HG03196 (cell line): ENCODE measurements at regions not wholly inside any gene's neighbourhood (a gene's known extent, or its start where the extent isn't known, plus 50 kb on each side); places are given as distances from the start of the nearest gene placed in this dataset.
"Not testable (repeated sequence)": the region's sequence is repeated elsewhere in the genome, so short reads cannot be mapped to it uniquely, and the experiment has no call there.

Experiments used
- ATAC-seq: cut with Tn5 transposase; IDR thresholded peaks from one replicate; pipeline ENCODE4 v1.9.1; 2021; ENCODE audit not compliant: unreplicated experiment

DNA sequence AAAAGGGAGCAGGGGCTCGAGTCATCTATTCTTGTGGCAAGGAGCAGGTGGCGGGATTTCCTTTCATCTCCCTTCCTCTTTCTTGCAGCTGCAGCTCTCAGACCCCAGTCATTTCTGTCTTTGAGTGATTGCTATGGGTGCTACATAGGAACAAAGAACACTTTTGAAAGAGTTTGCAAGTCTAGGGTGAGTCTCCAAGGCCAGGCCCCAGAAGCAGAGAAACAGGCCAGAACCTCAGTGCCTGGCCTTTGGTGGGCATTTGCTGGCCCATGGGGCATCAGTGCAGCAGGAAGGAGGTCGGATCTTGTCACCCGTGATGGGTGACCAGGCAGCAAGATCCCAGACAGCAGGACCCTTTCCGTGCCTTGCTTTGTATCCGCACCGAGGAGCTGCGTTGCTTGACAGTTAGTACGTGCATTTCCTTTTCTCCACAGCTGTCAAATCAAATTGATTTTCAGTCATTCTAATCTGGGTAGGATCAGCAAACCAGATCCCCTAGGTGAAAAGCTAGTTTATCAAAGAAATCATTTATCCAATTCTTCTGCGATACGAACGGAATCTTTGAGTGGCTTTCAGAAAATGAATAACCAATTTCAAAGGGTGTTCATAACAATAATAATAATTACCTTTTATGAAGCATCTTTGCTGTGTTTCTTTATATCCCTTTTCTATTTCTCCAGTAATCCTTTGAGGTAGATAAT lies 244.6 kb upstream of the MAF start:
- peak; percentile 69 for ATAC-seq

DNA sequence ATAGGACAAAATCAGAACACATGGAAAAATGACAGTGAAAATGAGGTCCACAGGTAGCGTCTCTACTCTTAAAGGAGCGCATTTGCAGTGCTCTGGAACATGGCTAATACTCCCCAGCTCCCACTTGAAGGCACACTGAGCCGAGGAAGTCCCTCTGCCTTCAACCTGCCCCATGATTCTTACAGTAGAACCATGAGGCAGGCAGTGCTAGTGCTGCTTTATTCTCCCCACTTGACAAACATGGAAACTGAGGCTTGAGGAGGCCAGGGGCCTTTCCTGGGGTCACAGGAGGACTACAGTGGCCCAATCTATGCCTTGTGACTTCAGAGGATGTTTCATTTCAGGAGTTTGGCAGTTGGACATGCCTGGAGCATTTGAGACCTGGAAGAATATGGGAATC lies 244.1 kb upstream of the MAF start:
- ATAC-seq = no peak

- no peak for ATAC-seq
These were observed 243.1 kb upstream of the MAF start for GRCh38 chr16:79843631-79844043.

GRCh38 chr16:79843145-79843544 lies 242.6 kb upstream of the MAF start:
- ATAC-seq = no peak

- no peak for ATAC-seq
These were observed 241.7 kb upstream of the MAF start for GRCh38 chr16:79842197-79842596.

DNA sequence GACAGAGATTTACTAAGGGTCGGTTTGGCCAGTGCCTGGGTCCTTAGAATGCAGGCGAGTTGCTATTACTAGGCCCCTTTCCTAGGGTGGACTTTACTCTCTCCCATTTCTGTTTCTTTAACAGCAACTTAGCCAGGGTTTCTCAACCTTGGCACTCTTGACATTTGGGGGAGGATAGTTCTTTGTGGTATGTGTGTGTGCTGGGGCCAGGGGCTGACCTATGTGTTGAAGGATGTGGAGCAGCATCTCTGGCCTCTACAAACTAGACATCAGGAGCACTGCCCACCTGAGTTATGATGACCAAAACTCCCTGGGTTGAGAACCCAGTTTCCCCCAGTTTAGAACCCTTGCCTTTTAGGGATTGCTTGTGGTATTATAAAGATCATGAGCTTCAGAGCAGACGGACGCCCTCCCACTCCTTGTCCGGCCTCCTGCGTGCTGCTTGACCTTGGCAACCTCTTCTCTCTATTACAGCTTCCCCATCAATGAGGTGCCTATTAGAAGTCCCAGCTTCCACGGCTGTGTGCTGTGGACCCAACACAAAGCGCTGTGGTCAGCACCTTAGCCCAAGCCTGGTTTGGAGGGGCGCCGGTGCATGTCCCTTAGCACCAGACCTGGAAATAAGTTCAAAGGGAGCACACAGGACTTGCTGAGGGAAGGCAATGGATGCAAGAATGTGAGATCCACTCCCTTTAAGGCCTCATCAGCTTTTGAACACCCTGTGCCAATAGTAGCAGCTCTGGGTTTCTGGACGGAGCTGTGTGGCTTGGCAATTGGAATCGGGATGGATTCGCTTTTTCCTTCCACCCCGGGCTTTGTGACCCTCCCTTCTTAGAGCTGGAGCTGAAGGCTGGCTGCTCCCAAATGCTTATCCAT lies 239.2 kb upstream of the MAF start:
- no peak for ATAC-seq

GRCh38 chr16:79838496-79839259 lies 238.1 kb upstream of the MAF start:
- no peak for ATAC-seq

GRCh38 chr16:79836144-79836543 lies 235.6 kb upstream of the MAF start:
- ATAC-seq = no peak

GRCh38 chr16:79835194-79835593 lies 234.7 kb upstream of the MAF start:
- no peak for ATAC-seq

DNA sequence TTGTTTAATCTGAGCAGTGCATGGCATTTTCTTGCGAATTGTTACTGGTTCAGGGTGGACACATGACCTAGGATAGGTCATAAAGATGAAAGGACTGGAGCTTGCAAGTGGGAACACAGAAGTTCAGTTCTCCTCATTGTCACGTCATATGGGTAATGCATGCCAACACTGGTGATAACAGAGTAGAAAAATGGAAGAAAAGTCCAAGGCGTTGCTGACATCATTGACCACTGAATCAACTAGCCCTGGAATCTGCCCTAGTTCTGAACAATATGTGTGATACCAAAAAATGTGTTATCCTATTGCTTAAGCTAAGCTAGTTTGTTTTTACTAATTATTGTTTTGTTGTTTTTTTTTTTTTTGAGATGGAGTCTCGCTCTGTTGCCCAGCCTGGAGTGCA lies 234.2 kb upstream of the MAF start:
- no peak for ATAC-seq

- not testable (repeated sequence) for ATAC-seq
These were observed 233.5 kb upstream of the MAF start for GRCh38 chr16:79834003-79834402.

DNA sequence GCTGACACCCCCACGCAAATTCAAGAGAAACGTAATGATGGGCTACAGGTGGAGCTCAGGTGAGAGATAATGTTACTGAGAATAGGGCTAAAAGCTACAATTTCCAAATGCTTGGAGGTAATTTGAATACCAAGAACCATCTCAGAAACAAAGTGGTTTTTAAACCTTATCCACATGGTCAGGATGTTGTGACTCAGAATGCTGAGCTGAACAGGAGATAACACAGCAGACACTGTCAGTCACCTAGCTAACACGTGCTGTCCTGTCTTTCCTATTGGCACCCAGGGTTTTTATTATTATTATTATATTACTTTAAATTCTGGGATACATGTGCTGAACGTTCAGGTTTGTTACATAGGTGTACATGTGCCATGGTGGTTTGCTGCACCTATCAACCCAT lies 233.0 kb upstream of the MAF start:
- no peak for ATAC-seq

DNA sequence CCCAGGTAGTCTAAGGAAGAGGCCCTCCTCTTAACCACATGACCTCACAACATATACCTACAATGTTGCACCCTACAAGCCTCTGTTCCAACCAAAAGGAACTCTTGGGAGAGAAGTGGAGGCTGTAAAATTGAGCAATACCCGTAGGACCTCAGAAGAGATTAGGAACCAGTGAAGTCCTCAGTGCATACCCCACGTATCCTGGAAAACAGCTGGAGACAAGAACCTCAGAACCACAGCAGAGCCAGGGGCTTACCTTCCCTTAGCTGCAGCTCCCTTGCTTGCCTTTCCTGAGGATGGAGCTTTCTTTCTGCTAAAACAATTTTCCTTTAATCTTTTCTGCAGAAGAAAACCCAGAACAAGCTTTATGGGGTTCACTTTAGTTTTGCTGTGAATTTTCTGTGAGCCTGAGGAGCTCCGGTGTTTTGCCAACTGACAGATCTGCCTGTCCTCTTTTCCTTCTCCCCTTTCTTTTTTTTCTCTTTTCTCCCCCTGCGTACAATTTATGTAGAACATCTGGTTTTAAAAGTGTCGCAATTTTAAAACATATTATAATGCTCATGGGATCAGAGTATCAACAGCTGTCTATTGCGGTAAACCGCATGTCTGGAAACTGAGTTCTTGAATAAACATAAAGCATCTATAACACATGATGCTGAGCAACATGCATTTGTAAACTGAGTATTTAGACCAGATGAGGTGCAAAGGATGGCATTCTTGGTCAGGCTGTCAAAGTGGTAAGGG lies 226.4 kb upstream of the MAF start:
- ATAC-seq = no peak

DNA sequence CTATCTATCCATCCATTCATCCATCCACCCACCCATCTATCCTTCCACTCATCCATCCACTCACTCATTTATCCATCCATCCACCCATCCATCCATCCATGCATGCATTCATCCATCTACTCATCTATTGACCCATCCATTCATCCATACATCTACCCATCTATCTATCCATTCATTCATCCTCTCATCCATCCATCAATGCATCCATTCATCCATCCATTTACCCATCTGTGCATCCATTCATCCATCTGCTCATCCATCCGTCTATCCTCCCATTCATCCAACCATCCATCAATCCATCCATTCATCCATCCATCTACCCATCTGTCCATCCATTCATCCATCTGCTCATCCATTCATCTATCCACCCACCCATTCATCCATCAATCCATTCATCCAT lies 224.5 kb upstream of the MAF start:
- no peak for ATAC-seq

DNA sequence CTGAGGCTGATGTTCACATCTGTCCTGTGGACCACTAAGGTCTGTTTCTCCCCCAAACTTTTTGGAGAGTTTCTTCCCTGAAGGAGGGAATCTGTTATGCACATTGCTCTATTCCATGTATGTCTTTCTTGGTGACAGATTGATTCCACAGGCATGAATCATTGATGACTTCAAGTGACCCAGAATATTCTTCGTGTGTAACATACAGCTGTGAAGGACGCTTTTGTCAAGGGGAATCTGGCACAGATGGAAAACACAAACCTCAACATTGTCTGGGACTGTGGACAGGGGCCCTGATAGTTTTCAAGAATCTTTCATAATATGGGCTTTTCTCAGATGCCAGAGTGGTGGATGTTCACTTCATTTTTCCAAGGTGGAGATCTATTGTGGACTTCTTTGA lies 223.1 kb upstream of the MAF start:
- ATAC-seq = no peak

GRCh38 chr16:79821911-79822310 lies 221.4 kb upstream of the MAF start:
- no peak for ATAC-seq

GRCh38 chr16:79816081-79816497 lies 215.6 kb upstream of the MAF start:
- no peak for ATAC-seq

GRCh38 chr16:79815049-79815448 lies 214.5 kb upstream of the MAF start:
- no peak for ATAC-seq

- no peak for ATAC-seq
These were observed 213.6 kb upstream of the MAF start for GRCh38 chr16:79814124-79814523.

- ATAC-seq = no peak
These were observed 211.0 kb upstream of the MAF start for GRCh38 chr16:79811541-79811940.
